Lower lobe of right lung (tissue), 2 donors: ENCODE measurements at regions not wholly inside any gene's neighbourhood (a gene's known extent, or its start where the extent isn't known, plus 50 kb on each side); places are given as distances from the start of the nearest gene placed in this dataset.

Experiments used
- ATAC-seq, 2 donors: fragments of 200-7000 bp; cut with Tn5 transposase; one replicate each; pipeline ENCODE4 v1.9.1; 2020 to 2022; ENCODE audit warnings: mild to moderate bottlenecking in 2 of 2, moderate library complexity in 2 of 2
- DNase-seq: peaks from one replicate; pipeline ENCODE4 v3.0.0-alpha.2; 2020
- H3K27ac ChIP-seq: fragments of 200-600 bp; one replicate; pipeline ENCODE4 v1.8.0; 2022
- H3K27me3 ChIP-seq: fragments of 200-600 bp; one replicate; pipeline ENCODE4 v1.8.0; 2022; ENCODE audit warnings: low read depth
- H3K36me3 ChIP-seq: fragments of 200-600 bp; one replicate; pipeline ENCODE4 v1.8.0; 2022; ENCODE audit warnings: mild to moderate bottlenecking
- H3K4me1 ChIP-seq: fragments of 200-600 bp; one replicate; pipeline ENCODE4 v1.8.0; 2022
- H3K4me3 ChIP-seq: fragments of 200-600 bp; one replicate; pipeline ENCODE4 v1.8.0; 2022; ENCODE audit warnings: mild to moderate bottlenecking
- H3K9me3 ChIP-seq: fragments of 200-600 bp; one replicate; pipeline ENCODE4 v1.8.0; 2022
- CTCF ChIP-seq: fragments of 200-600 bp; IDR thresholded peaks from one replicate; pipeline ENCODE4 v1.8.0; 2022; ENCODE audit warnings: antibody characterized with exemption, mild to moderate bottlenecking
- intact Hi-C: fragments of 100-400 bp; cut with DNase I; formaldehyde crosslinking; loops from one replicate; pipeline ENCODE4 v1.11.0; 2022
- donor health status: DM: no; HTN: yes; CAD: no; lungs with severe emphysema.

- TF ChIP-seq CTCF: no peak
- no peak for DNase-seq
- no peak for ATAC-seq
- Histone ChIP-seq H3K9me3 (no peaks in the 10 kb centered on the region), H3K4me3 (no peak overlapping the region), H3K27ac (no peak overlapping the region), H3K27me3 (no peaks in the 10 kb centered on the region), H3K36me3 (no peaks in the 10 kb centered on the region), H3K4me1 (no peaks in the 10 kb centered on the region)
- intact Hi-C loops: no loop called here
These were observed 380.2 kb upstream of the ADGRL4 start for GRCh38 chr1:79386730-79387129.

GRCh38 chr1:79380078-79380477 is 373.5 kb upstream of the ADGRL4 start:
- Histone ChIP-seq H3K36me3 (no peaks in the 10 kb centered on the region), H3K9me3 (no peaks in the 10 kb centered on the region), H3K27me3 (no peaks in the 10 kb centered on the region), H3K4me1 (no peaks in the 10 kb centered on the region), H3K4me3 (no peak overlapping the region), H3K27ac (no peak overlapping the region)
- ATAC-seq (no peak), DNase-seq (no peak)
- TF ChIP-seq CTCF: no peak
- intact Hi-C loops: no loop called here

GRCh38 chr1:79376106-79376505 is 369.6 kb upstream of the ADGRL4 start:
- Histone ChIP-seq H3K27me3 (no peaks in the 10 kb centered on the region), H3K4me3 (no peak overlapping the region), H3K9me3 (no peaks in the 10 kb centered on the region), H3K27ac (no peak overlapping the region), H3K36me3 (no peaks in the 10 kb centered on the region), H3K4me1 (no peaks in the 10 kb centered on the region)
- intact Hi-C loops: no loop called here
- DNase-seq (no peak), ATAC-seq (no peak)
- TF ChIP-seq CTCF: no peak

GRCh38 chr1:79375352-79375751 is 368.8 kb upstream of the ADGRL4 start:
- DNase-seq (no peak), ATAC-seq (no peak)
- Histone ChIP-seq H3K4me1 (no peaks in the 10 kb centered on the region), H3K27ac (no peak overlapping the region), H3K9me3 (no peaks in the 10 kb centered on the region), H3K36me3 (no peaks in the 10 kb centered on the region), H3K27me3 (no peaks in the 10 kb centered on the region), H3K4me3 (no peak overlapping the region)
- no peak for TF ChIP-seq CTCF
- intact Hi-C loops: no loop called here

- no peak for ATAC-seq
- no peaks in the 10 kb centered on the region for H3K9me3 ChIP-seq
- intact Hi-C loops: no loop called here
These were observed 367.9 kb upstream of the ADGRL4 start for GRCh38 chr1:79374397-79374796.

More at GRCh38 chr1:79374397-79374796, 367.9 kb upstream of the ADGRL4 start:
- TF ChIP-seq CTCF: no peak
- Histone ChIP-seq H3K4me1 (no peaks in the 10 kb centered on the region), H3K27me3 (no peaks in the 10 kb centered on the region), H3K27ac (no peak overlapping the region), H3K4me3 (no peak overlapping the region), H3K36me3 (no peaks in the 10 kb centered on the region)
- no peak for DNase-seq
